HFFc6 (cell line): ENCODE measurements at regions not wholly inside any gene's neighbourhood (a gene's known extent, or its start where the extent isn't known, plus 50 kb on each side); places are given as distances from the start of the nearest gene placed in this dataset.
A peak's percentile ranks its signal among the peaks of the same experiment; 100 is the strongest.

ENCODE experiments used
- DNase-seq: peaks from one replicate; pipeline ENCODE4 v3.0.0-alpha.2; 2018
- H3K27ac Mint-ChIP-seq: 2 replicates; pipeline ENCODE4 v1.8.0; 2020; ENCODE audit warnings: mild to moderate bottlenecking, mixed read lengths
- H3K27me3 Mint-ChIP-seq: 2 replicates; pipeline ENCODE4 v1.8.0; 2021; ENCODE audit warnings: mild to moderate bottlenecking, moderate library complexity, mixed read lengths; ENCODE audit not compliant: insufficient read depth
- H3K36me3 Mint-ChIP-seq: 2 replicates; pipeline ENCODE4 v1.8.0; 2021; ENCODE audit warnings: low read depth, mixed read lengths
- H3K4me1 Mint-ChIP-seq: 2 replicates; pipeline ENCODE4 v1.8.0; 2020; ENCODE audit warnings: low read depth, mixed read lengths
- H3K4me3 Mint-ChIP-seq: 2 replicates; pipeline ENCODE4 v1.8.0; 2020; ENCODE audit warnings: mild to moderate bottlenecking, moderate library complexity, mixed read lengths
- H3K9me3 Mint-ChIP-seq: 2 replicates; pipeline ENCODE4 v1.8.0; 2020; ENCODE audit warnings: mild to moderate bottlenecking, mixed read lengths
- CTCF ChIP-seq: fragments of 200-600 bp; sonication (generic); IDR thresholded peaks from 2 replicates; pipeline ENCODE4 v1.5.0; 2021; ENCODE audit warnings: antibody characterized with exemption, mild to moderate bottlenecking

- H3K9me3 Mint-ChIP-seq = peaks cover 53% of the 10 kb centered on the region
- DNase-seq = no peak
- H3K36me3 Mint-ChIP-seq = no peaks in the 10 kb centered on the region
- no peak for TF ChIP-seq CTCF
- H3K27ac Mint-ChIP-seq = no peak overlapping the region
- H3K4me3 Mint-ChIP-seq = no peak overlapping the region
- no peaks in the 10 kb centered on the region for H3K4me1 Mint-ChIP-seq
- peaks cover 1% of the 10 kb centered on the region; the same call in 1 of the 2 replicates for H3K27me3 Mint-ChIP-seq
Measured at GRCh38 chr11:43212279-43212678, 99.5 kb upstream of the API5 start.

- no peak overlapping the region for H3K27ac Mint-ChIP-seq
- H3K36me3 Mint-ChIP-seq = no peaks in the 10 kb centered on the region
- no peak for DNase-seq
- peaks cover 1% of the 10 kb centered on the region; the same call in 1 of the 2 replicates for H3K27me3 Mint-ChIP-seq
- H3K4me3 Mint-ChIP-seq = no peak overlapping the region
- peaks cover 48% of the 10 kb centered on the region for H3K9me3 Mint-ChIP-seq
- H3K4me1 Mint-ChIP-seq = no peaks in the 10 kb centered on the region
- no peak for TF ChIP-seq CTCF
Measured at GRCh38 chr11:43214471-43214870, 97.3 kb upstream of the API5 start.

- Mint-ChIP-seq H3K27ac (no peak overlapping the region), H3K9me3 (peaks cover 42% of the 10 kb centered on the region), H3K27me3 (peaks cover 1% of the 10 kb centered on the region), H3K36me3 (no peaks in the 10 kb centered on the region), H3K4me3 (no peak overlapping the region), H3K4me1 (peaks cover 5% of the 10 kb centered on the region; the same call in 1 of the 2 replicates)
- no peak for DNase-seq
- no peak for TF ChIP-seq CTCF
Measured at GRCh38 chr11:43217849-43218248, 93.9 kb upstream of the API5 start.

GRCh38 chr11:43222215-43222614 lies 89.6 kb upstream of the API5 start:
- Mint-ChIP-seq H3K4me1 (peaks cover 5% of the 10 kb centered on the region; the same call in 1 of the 2 replicates), H3K27ac (peak overlapping the region; percentile 32; the same call in 1 of the 2 replicates)

GRCh38 chr11:43223026-43223425 lies 88.8 kb upstream of the API5 start:
- no peak for DNase-seq
- Mint-ChIP-seq H3K27ac (no peak overlapping the region), H3K4me3 (no peak overlapping the region), H3K27me3 (no peaks in the 10 kb centered on the region; the same call in none of the 2 replicates), H3K36me3 (no peaks in the 10 kb centered on the region), H3K9me3 (peaks cover 27% of the 10 kb centered on the region), H3K4me1 (peaks cover 5% of the 10 kb centered on the region; the same call in 1 of the 2 replicates)
- TF ChIP-seq CTCF = no peak

More at GRCh38 chr11:43222215-43222614, 89.6 kb upstream of the API5 start:
- no peak for DNase-seq
- Mint-ChIP-seq H3K36me3 (no peaks in the 10 kb centered on the region), H3K9me3 (peaks cover 35% of the 10 kb centered on the region), H3K27me3 (no peaks in the 10 kb centered on the region; the same call in none of the 2 replicates), H3K4me3 (no peak overlapping the region)
- TF ChIP-seq CTCF = no peak

- H3K4me3 Mint-ChIP-seq = no peak overlapping the region
- peaks cover 13% of the 10 kb centered on the region for H3K9me3 Mint-ChIP-seq
- no peak overlapping the region for H3K27ac Mint-ChIP-seq
- H3K36me3 Mint-ChIP-seq = no peaks in the 10 kb centered on the region
- H3K4me1 Mint-ChIP-seq = no peaks in the 10 kb centered on the region
- DNase-seq = no peak
- no peak for TF ChIP-seq CTCF
- H3K27me3 Mint-ChIP-seq = no peaks in the 10 kb centered on the region; the same call in 1 of the 2 replicates
Measured at GRCh38 chr11:43234881-43235280, 76.9 kb upstream of the API5 start.
